Small intestine (tissue), 7 donors: ENCODE measurements at regions not wholly inside any gene's neighbourhood (a gene's known extent, or its start where the extent isn't known, plus 50 kb on each side); places are given as distances from the start of the nearest gene placed in this dataset.
"Not testable (repeated sequence)": the region's sequence is repeated elsewhere in the genome, so short reads cannot be mapped to it uniquely, and the experiment has no call there.

Experiments used
- DNase-seq, 2 donors: peaks; one replicate each; pipeline versions ENCODE4 v3.0.0 to v3.0.0-alpha.2; 2013
- FAIRE-seq: peaks from 2 replicates; lab custom pipeline; 2012; peaks lifted over from hg19 to GRCh38; lab: Jason Lieb, UNC
- H3K27ac ChIP-seq, 3 donors: one replicate each; pipeline ENCODE4 v1.5.1; 2013; ENCODE audit warnings: low read length in 2 of 3, mild to moderate bottlenecking in 2 of 3, control low read depth in 1 of 3, inconsistent platforms in 1 of 3, low read depth in 1 of 3, moderate library complexity in 1 of 3
- H3K27me3 ChIP-seq, 3 donors: one replicate each; pipeline ENCODE4 v1.6.1; 2013; ENCODE audit warnings: low read length in 3 of 3, inconsistent platforms in 1 of 3; ENCODE audit not compliant: control insufficient read depth in 3 of 3, insufficient read depth in 3 of 3
- H3K36me3 ChIP-seq, 3 donors: one replicate each; pipeline ENCODE4 v1.6.1; 2013; ENCODE audit warnings: low read length in 3 of 3, inconsistent platforms in 1 of 3, low read depth in 1 of 3, mild to moderate bottlenecking in 1 of 3, moderate library complexity in 1 of 3; ENCODE audit not compliant: control insufficient read depth in 3 of 3, insufficient read depth in 2 of 3
- H3K4me1 ChIP-seq, 3 donors: one replicate each; pipeline ENCODE4 v1.6.1; 2013; ENCODE audit warnings: low read length in 2 of 3, inconsistent platforms in 1 of 3, low read depth in 1 of 3, mild to moderate bottlenecking in 1 of 3, moderate library complexity in 1 of 3; ENCODE audit not compliant: control insufficient read depth in 3 of 3, insufficient read depth in 2 of 3
- H3K4me3 ChIP-seq, 3 donors: one replicate each; pipeline ENCODE4 v1.5.1; 2013; ENCODE audit warnings: low read length in 3 of 3, control low read depth in 1 of 3, inconsistent platforms in 1 of 3, low read depth in 1 of 3, mild to moderate bottlenecking in 1 of 3, moderate library complexity in 1 of 3
- H3K9me3 ChIP-seq, 2 donors: one replicate each; pipeline ENCODE4 v1.6.1; 2013; ENCODE audit warnings: low read depth in 1 of 2, low read length in 1 of 2; ENCODE audit not compliant: control insufficient read depth in 2 of 2, insufficient read depth in 1 of 2
- WGBS, 3 donors: extraction: QIAGEN DNeasy Blood & Tissue Kit; methylation state at CpG; one replicate each; pipeline ENCODE4 v1.1.7; 2013; 5-methylcytosine and 5-hydroxymethylcytosine counted together
- donor health status: healthy with polysubstance abuse.
- donor health status: control.
- donor health status: control.
- donor health status: Bipolar disorder and iron deficiency.
- donor health status: healthy.

DNA sequence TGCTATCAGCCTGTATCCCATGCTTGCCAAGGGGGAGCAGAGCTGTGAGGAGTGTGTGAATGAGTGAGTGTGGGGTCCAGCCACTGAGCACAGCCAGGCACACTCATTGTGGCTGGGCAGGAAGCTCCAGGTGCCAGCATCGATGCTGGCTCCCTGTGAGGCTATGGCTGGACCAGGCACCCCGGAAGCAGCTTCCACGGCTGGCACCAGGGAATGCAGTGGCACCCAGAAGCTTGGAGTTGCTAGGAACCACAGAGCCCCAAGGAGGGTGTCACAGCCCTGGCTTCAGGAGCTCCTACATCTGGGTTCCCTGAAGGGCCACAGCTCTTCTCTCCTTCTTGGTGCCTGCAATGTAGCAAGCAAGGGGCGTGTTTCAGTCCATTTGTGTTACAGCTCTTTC is 625.9 kb upstream of the RAG2 start:
- Histone ChIP-seq H3K27ac (no peak overlapping the region), H3K27me3 (no peaks in the 10 kb centered on the region), H3K4me3 (no peak overlapping the region), H3K36me3 (no peaks in the 10 kb centered on the region), H3K4me1 (no peaks in the 10 kb centered on the region), H3K9me3 (peaks cover 0 to 22% of the 10 kb centered on the region in 2 donors)
- 71 to 87% (median 83%) methylated on average over 4 of the region's 4 CpGs for WGBS, 3 donors
- FAIRE-seq (no peak), DNase-seq (no peak)

DNA sequence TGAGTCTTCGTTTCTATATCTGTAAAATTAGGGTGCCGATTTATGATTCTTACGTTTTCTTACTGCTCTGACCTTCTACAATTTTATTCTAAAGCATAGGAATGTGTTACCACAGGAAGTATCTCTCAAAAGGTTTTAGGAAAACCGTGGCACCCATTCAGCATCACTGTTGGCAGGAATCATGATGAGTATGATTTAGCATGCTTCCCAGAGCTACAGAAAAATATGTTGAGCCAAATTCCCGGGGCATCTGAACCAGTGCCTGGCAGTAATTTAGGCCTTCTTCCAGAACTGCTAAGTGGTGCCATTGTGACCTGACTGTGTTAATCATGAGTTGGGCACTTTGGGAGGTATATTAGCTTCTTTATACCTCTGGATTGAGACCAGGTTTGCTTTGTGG is 605.0 kb upstream of the RAG2 start:
- 74 to 81% (median 80%) methylated on average over 5 of the region's 5 CpGs for WGBS, 3 donors
- FAIRE-seq (no peak), DNase-seq (no peak)
- no peaks in the 10 kb centered on the region for H3K9me3 ChIP-seq
- H3K36me3 ChIP-seq, result no peaks in the 10 kb centered on the region
- no peaks in the 10 kb centered on the region for H3K27me3 ChIP-seq
- H3K4me1 ChIP-seq, result no peaks in the 10 kb centered on the region
- H3K4me3 ChIP-seq, result no peak overlapping the region
- H3K27ac ChIP-seq, result no peak overlapping the region

DNA sequence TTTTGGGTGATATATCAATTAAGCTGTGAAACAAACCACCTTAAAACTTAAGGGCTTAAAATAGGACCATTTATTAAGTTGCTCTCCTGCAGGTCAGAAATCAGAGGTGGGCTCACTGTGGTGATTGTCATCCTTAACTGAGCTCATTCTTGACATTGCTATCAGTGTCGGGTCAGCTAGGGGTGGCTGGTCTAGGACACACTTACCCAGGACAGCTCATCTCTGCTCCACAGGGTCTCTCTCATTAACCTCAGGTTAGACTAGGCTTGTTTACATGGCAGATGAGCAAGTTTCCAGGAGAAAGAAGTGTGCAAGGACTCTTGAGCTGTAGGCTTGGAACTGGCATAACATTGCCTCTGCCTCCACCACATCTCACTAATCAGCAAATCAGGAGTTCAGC is 601.0 kb upstream of the RAG2 start:
- Histone ChIP-seq H3K4me3 (no peak overlapping the region), H3K27me3 (no peaks in the 10 kb centered on the region), H3K27ac (no peak overlapping the region), H3K36me3 (no peaks in the 10 kb centered on the region), H3K4me1 (no peaks in the 10 kb centered on the region), H3K9me3 (peaks cover 0 to 3% of the 10 kb centered on the region in 2 donors)
- DNase-seq (no peak), FAIRE-seq (no peak)
- WGBS, 3 donors, result 64 to 75% (median 65%) methylated on average over 1 of the region's 1 CpG

DNA sequence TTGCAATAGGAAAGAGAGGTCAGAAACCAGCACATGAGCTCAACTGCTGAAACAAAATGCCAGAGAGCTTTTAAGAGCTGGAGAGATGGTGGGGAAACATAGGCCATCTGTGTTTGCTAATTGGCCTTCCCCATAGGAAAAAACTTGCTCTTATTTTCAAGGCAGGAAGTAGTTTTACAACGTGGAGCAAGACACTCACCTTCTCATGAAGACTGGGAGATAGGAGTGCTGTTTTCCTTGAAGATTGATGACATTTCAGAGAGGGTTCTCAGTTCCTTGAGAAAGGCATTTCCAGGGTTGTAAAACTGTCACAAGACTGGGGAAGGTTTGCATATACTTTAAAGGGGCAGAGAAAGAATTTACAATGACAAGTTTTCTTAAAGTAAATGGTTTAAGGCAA is 586.3 kb upstream of the RAG2 start:
- no peak for FAIRE-seq
- Histone ChIP-seq H3K4me1 (no peaks in the 10 kb centered on the region), H3K9me3 (peaks cover 0 to 2% of the 10 kb centered on the region in 2 donors), H3K36me3 (no peaks in the 10 kb centered on the region), H3K4me3 (no peak overlapping the region), H3K27ac (no peak overlapping the region), H3K27me3 (no peaks in the 10 kb centered on the region)
- 0 to 3% (median 2%) methylated on average over 1 of the region's 1 CpG for WGBS, 3 donors
- DNase-seq, result no peak

DNA sequence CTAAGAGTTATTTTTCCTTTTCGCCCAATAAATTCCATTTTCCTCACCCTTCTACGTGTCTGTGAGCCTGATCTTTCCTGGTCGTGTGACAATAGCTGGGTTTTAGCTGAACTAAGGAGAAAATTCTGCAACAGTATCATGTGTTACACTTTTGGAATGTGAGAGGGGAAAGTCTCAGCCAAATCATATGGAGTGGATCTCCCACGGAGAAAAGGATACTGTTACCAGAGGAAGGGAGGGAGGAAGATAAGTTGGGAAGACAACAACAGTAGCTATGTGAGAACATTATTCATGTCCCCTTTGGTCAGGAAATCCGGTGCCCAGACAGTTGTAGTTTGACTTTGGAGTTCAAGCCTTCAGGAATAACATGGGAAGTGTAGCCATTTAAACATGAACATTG is 584.0 kb upstream of the RAG2 start:
- 53 to 65% (median 55%) methylated on average over 5 of the region's 5 CpGs for WGBS, 3 donors
- no peak overlapping the region for H3K27ac ChIP-seq
- DNase-seq (no peak), FAIRE-seq (no peak)
- no peak overlapping the region for H3K4me3 ChIP-seq
- no peaks in the 10 kb centered on the region for H3K27me3 ChIP-seq
- peaks cover 0 to 2% of the 10 kb centered on the region in 2 donors for H3K9me3 ChIP-seq
- H3K36me3 ChIP-seq, result no peaks in the 10 kb centered on the region
- H3K4me1 ChIP-seq, result no peaks in the 10 kb centered on the region

DNA sequence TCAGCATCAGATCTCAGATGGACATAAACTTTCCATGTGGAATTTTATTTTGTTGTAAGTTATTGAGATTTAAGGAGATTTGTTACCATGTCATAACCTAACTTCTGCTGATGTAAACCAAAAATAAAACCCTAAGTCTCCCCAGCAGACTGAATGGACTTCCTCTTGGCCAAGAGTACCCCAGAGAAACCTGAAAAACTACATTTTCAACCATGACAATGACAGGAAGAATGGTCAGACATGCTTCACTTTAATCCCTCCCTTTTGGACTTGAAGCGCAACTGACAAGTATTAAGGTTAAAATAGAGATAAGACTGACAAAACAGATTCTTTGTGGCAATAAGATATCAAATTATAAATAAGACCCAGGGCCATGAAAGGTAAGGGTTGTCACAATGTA is 579.7 kb upstream of the RAG2 start:
- Histone ChIP-seq H3K9me3 (peaks cover 0 to 2% of the 10 kb centered on the region in 2 donors), H3K27ac (no peak overlapping the region), H3K4me3 (no peak overlapping the region), H3K27me3 (no peaks in the 10 kb centered on the region), H3K36me3 (no peaks in the 10 kb centered on the region), H3K4me1 (no peaks in the 10 kb centered on the region)
- DNase-seq, result no peak
- FAIRE-seq, result no peak
- 86 to 92% (median 87%) methylated on average over 1 of the region's 1 CpG for WGBS, 3 donors

DNA sequence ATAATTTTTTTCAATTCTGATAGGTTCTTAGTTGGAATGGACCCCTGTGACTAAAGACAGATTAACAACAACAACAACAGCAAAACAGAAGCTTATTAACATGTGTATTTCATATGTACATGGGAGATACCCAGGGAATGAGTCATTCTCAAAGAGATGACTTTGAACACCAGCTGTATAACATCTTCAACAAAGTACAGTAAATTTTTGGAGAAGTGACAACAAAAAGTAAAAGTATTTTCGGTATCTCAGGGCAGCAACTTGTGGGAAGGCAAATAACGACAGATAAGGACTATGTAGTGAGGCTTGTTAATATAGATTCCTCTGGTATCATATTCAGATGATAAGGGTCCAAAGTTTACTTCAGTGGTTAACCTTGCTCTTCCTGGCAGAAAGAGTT is 573.4 kb upstream of the RAG2 start:
- no peaks in the 10 kb centered on the region for H3K27me3 ChIP-seq
- 15 to 36% (median 27%) methylated on average over 2 of the region's 2 CpGs for WGBS, 3 donors
- no peaks in the 10 kb centered on the region for H3K4me1 ChIP-seq
- no peak overlapping the region for H3K4me3 ChIP-seq
- no peak for FAIRE-seq
- H3K36me3 ChIP-seq, result no peaks in the 10 kb centered on the region
- DNase-seq, result no peak
- no peaks in the 10 kb centered on the region for H3K9me3 ChIP-seq
- H3K27ac ChIP-seq, result no peak overlapping the region

DNA sequence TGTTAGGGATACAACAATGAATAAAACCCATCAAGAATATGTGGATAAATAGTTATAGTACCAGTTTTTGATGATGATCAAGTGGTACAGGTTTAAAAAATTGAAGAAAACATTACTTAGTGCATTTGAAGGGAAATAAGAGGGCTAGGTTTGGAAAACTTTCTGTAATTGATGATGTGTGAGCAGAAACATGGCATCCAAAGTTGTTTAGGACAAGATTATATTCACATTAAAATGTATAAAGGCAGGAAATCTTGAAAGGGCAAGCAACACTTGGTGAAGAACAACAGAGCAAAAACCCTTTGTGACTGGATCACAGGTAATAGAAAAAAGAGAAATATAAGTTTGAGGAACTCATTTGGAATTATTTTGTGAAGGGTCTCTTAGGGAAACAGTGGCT is 572.3 kb upstream of the RAG2 start:
- H3K27me3 ChIP-seq, result no peaks in the 10 kb centered on the region
- no peaks in the 10 kb centered on the region for H3K4me1 ChIP-seq
- FAIRE-seq (no peak), DNase-seq (no peak)
- H3K9me3 ChIP-seq, result no peaks in the 10 kb centered on the region
- H3K36me3 ChIP-seq, result no peaks in the 10 kb centered on the region
- H3K27ac ChIP-seq, result no peak overlapping the region
- H3K4me3 ChIP-seq, result no peak overlapping the region

DNA sequence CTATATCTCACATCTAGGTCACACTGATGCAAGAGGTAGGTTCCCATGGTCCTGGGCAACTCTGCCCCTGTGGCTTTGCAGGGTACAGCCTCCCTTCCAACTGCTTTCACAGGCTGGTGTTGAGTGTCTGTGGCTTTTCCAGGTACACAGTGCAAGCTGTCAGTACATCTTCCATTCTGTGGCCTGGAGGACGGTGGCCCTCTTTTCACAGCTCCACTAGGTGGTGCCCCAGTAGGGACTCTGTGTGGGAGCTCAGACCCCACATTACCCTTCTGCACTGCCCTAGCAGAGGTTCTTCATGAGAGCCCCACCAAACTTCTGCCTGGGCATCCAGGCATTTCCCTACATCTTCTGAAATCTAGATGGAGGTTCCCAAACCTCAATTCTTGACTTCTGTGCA is 547.4 kb upstream of the RAG2 start:
- H3K36me3 ChIP-seq, H3K9me3 ChIP-seq, H3K27ac ChIP-seq, H3K4me3 ChIP-seq, FAIRE-seq, DNase-seq, H3K4me1 ChIP-seq, H3K27me3 ChIP-seq: not testable (repeated sequence)
- WGBS, 3 donors, result 60 to 73% (median 70%) methylated on average over 1 of the region's 1 CpG
